HCT116 (cell line): ENCODE measurements at regions not wholly inside any gene's neighbourhood (a gene's known extent, or its start where the extent isn't known, plus 50 kb on each side); places are given as distances from the start of the nearest gene placed in this dataset.

ENCODE experiments used
- ATAC-seq: fragments of 200-7000 bp; cut with Tn5 transposase; 2 replicates; pipeline ENCODE4 v1.9.1; 2020; ENCODE audit warnings: mild to moderate bottlenecking, moderate library complexity
- BruUV-seq: library from RNA; stranded (reverse); fragments of 400-500 nt; replicated peaks from 2 replicates; lab custom pipeline; 2021; lab: Mats Ljungman, UMichigan
- CTCF ChIA-PET: fragments of 300-600 bp; sonication (Branson Sonifier 250); formaldehyde crosslinking; loops from one replicate; lab custom pipeline; 2021; ENCODE audit warnings: antibody characterized with exemption; lab: Charles Lee
- POLR2A ChIA-PET: fragments of 300-600, 350-600 bp; sonication (Branson Sonifier 250); formaldehyde crosslinking; loops from one replicate; lab custom pipeline; 2021; ENCODE audit warnings: antibody characterized with exemption; lab: Charles Lee
- RAD21 ChIA-PET, 2 experiments: fragments of 300-600 bp; sonication (Branson Sonifier 250); formaldehyde crosslinking; loops; one replicate each; lab custom pipeline; 2023; ENCODE audit warnings: low total read pairs in 2 of 2; ENCODE audit not compliant: uncharacterized antibody in 2 of 2, unreplicated experiment in 2 of 2, low non-redundant PET in 1 of 2; lab: Charles Lee
- DNase-seq: peaks from one replicate; pipeline ENCODE4 v3.0.0-alpha.2; 2010; ENCODE audit warnings: low read depth, low spot score
- H2AFZ ChIP-seq: fragments of 200-600 bp; shearing (Covaris generic), sonication (generic); 2 replicates; pipeline ENCODE4 v1.6.1; 2017; ENCODE audit warnings: low read depth, mixed run types, mixed read lengths, antibody characterized with exemption, low read length; ENCODE audit not compliant: poor library complexity, severe bottlenecking
- H3K27ac ChIP-seq: 2 replicates; pipeline ENCODE4 v1.5.1; 2012; ENCODE audit warnings: low read depth, low read length
- H3K27me3 ChIP-seq: fragments of 200-600 bp; sonication (generic); 2 replicates; pipeline ENCODE4 v1.6.1; 2016; ENCODE audit warnings: mixed run types, low read length, mixed read lengths; ENCODE audit not compliant: insufficient read depth
- H3K36me3 ChIP-seq, 2 experiments: fragments of 200-500 bp in 1 of 2; fragments of 200-600 bp in 1 of 2; sonication (Bioruptor generic) in 1 of 2; sonication (generic) in 1 of 2; 2 replicates each; pipeline versions ENCODE4 v1.5.1 to v1.6.1; 2014 to 2016; ENCODE audit warnings: low read length in 2 of 2, inconsistent platforms in 1 of 2, mixed read lengths in 1 of 2, mixed run types in 1 of 2; ENCODE audit not compliant: insufficient read depth in 2 of 2, control insufficient read depth in 1 of 2
- H3K4me1 ChIP-seq, 2 experiments: fragments of 200-600 bp in 1 of 2; sonication (generic) in 1 of 2; 2 replicates each; pipeline versions ENCODE4 v1.5.1 to v1.6.1; 2012 to 2017; ENCODE audit warnings: low read length in 2 of 2, inconsistent platforms in 1 of 2, mild to moderate bottlenecking in 1 of 2, mixed read lengths in 1 of 2, mixed run types in 1 of 2, moderate library complexity in 1 of 2; ENCODE audit not compliant: insufficient read depth in 2 of 2, control insufficient read depth in 1 of 2
- H3K4me2 ChIP-seq: fragments of 200-600 bp; sonication (generic); 2 replicates; pipeline ENCODE4 v1.6.1; 2017; ENCODE audit warnings: mixed run types, low read length, mixed read lengths
- H3K4me3 ChIP-seq, 2 experiments: fragments of 200-600 bp in 1 of 2; sonication (generic) in 1 of 2; replicated peaks in 1 of 2; 2 replicates each; pipeline ENCODE4 v1.5.1; 2011 to 2016; ENCODE audit warnings: low read length in 2 of 2, control low read depth in 1 of 2, low read depth in 1 of 2, mild to moderate bottlenecking in 1 of 2, mixed read lengths in 1 of 2, mixed run types in 1 of 2
- H3K79me2 ChIP-seq: fragments of 200-600 bp; sonication (generic); 2 replicates; pipeline ENCODE4 v1.6.1; 2017; ENCODE audit warnings: mild to moderate bottlenecking, mixed run types, low read length, moderate library complexity, mixed read lengths; ENCODE audit not compliant: insufficient read depth
- H3K9ac ChIP-seq: fragments of 200-600 bp; sonication (generic); 2 replicates; pipeline ENCODE4 v1.6.1; 2016; ENCODE audit warnings: low read length, mixed read lengths
- H3K9me2 ChIP-seq: fragments of 200-600 bp; sonication (generic), shearing (Covaris generic); 2 replicates; pipeline ENCODE4 v1.6.1; 2017; ENCODE audit warnings: mixed run types, mild to moderate bottlenecking, moderate library complexity; ENCODE audit not compliant: insufficient read depth
- H3K9me3 ChIP-seq, 2 experiments: fragments of 200-500 bp in 1 of 2; fragments of 200-600 bp in 1 of 2; sonication (Bioruptor generic) in 1 of 2; sonication (generic) in 1 of 2; 2 replicates each; pipeline ENCODE4 v1.6.1; 2014 to 2017; ENCODE audit warnings: low read length in 2 of 2, mixed read lengths in 2 of 2, inconsistent platforms in 1 of 2, low read depth in 1 of 2, mild to moderate bottlenecking in 1 of 2, mixed run types in 1 of 2, moderate library complexity in 1 of 2; ENCODE audit not compliant: control insufficient read depth in 1 of 2, insufficient read depth in 1 of 2
- H4K20me1 ChIP-seq: fragments of 200-600 bp; sonication (generic), shearing (Covaris generic); 2 replicates; pipeline ENCODE4 v1.6.1; 2017; ENCODE audit warnings: mixed run types, mild to moderate bottlenecking, moderate library complexity; ENCODE audit not compliant: insufficient read depth
- CBX3 ChIP-seq: IDR thresholded peaks from 2 replicates; pipeline ENCODE4 v1.6.1; 2012; ENCODE audit warnings: low read depth
- JUND ChIP-seq: IDR thresholded peaks from 2 replicates; pipeline ENCODE4 v1.6.1; 2012
- RAD21 ChIP-seq: IDR thresholded peaks from 2 replicates; pipeline ENCODE4 v1.6.1; 2012; ENCODE audit warnings: low read depth, mild to moderate bottlenecking
- SP1 ChIP-seq: IDR thresholded peaks from 2 replicates; pipeline ENCODE4 v1.6.1; 2012; ENCODE audit warnings: low read depth
- SRF ChIP-seq: IDR thresholded peaks from 2 replicates; pipeline ENCODE4 v1.6.1; 2012; ENCODE audit warnings: low read depth
- TCF7L2 ChIP-seq: IDR thresholded peaks from 2 replicates; pipeline ENCODE4 v1.7.0; 2011; ENCODE audit warnings: borderline replicate concordance, inconsistent platforms; ENCODE audit not compliant: insufficient read depth, insufficient read length; ENCODE audit errors: extremely low read depth
- intact Hi-C: fragments of 100-400 bp; cut with micrococcal nuclease; formaldehyde crosslinking; loops from 2 replicates; pipeline ENCODE4 v1.10.0; 2022
- TF ChIP-seq, protein P1 (sequence below), 3 experiments: fragments of 200-600 bp in 1 of 3; sonication (generic) in 1 of 3; IDR thresholded peaks in 2 of 3; conservative IDR thresholded peaks in 1 of 3; 2 replicates each; pipeline ENCODE4 v1.5.1; 2012 to 2017; ENCODE audit warnings: low read depth in 2 of 3, low read length in 2 of 3, antibody characterized with exemption in 1 of 3, borderline replicate concordance in 1 of 3, control low read depth in 1 of 3, mild to moderate bottlenecking in 1 of 3, mixed read lengths in 1 of 3, mixed run types in 1 of 3, moderate library complexity in 1 of 3; ENCODE audit not compliant: insufficient read depth in 1 of 3

DNA sequence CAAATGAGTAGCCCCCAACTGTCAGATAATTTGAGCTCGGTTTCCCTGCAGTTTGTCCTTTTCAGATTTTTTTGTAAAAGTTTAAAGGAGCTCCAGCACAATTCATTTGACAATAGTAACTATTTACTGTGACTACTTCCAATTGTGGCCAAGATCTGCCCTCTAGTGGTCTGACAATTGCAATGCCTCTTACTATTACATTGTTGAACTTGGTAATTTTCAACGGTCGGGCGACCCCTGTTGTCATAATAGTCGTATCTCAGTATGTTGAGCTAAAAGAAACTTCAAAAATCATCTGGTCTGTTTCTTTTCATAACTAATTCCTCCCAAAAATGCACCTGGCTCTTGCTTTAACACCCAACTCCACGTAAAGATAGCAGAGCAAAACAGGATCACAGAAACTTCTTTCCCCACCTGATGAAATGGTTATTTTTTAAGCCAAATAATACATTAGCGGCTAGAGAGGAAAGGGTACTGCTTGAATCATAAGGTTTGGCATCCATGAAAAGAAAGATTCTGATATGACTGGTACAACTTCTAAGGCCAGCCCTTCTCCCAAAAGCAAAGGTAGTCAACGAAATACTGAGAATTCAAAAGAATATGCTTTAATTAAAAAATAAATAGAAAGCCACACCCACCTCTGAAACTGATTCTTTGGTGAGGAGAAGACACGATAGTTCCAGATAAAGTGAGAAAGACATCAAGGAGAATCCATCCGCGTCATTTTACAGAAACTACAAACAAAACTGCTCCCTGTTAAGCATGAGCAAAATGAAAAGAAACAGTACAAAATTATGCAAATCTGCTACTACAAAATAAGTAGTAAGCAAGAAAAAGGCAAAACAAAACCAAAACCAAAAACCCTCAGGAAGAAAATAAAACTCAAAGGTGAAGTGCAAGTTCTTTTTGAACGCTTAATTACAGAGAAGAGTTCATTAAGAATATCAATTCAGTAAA, 76.9 kb upstream of the HTR4 start:
- POLR2A ChIA-PET, result interaction anchor here (1.5 kb wide), 1 partner anchor 383 kb away, joined by 3 read pairs; no protein-coding TSS in a partner anchor
- H3K4me3 ChIP-seq, result peak overlapping the region; percentile 16 to 45
- H3K4me2 ChIP-seq, result peak overlapping the region; percentile 71

More for the DNA sequence above, 76.9 kb upstream of the HTR4 start:
- no peaks in the 10 kb centered on the region for H3K36me3 ChIP-seq
- RAD21 ChIA-PET, result interaction anchor here (0.6 to 1.2 kb wide), 7 partner anchors 10 to 783 kb away, joined by 3 to 10 read pairs (median 6); no protein-coding TSS in a partner anchor
- H3K9me2 ChIP-seq, result no peaks in the 10 kb centered on the region
- ATAC-seq (peak; percentile 86), DNase-seq (peak; percentile 83)
- H3K4me1 ChIP-seq, result peaks cover 0 to 9% of the 10 kb centered on the region in 2 experiments; a peak in 2 of 4 replicates
- CTCF ChIA-PET, result interaction anchor here (0.6 to 7.8 kb wide), 94 partner anchors 9 to 883 kb away, joined by 3 to 198 read pairs (median 4); partner anchors contain the start of genes SH3TC2 and SPINK13
- H4K20me1 ChIP-seq, result no peaks in the 10 kb centered on the region
- TF ChIP-seq CBX3, result peak; percentile 66; the same call in 1 of the 2 replicates
- no peak for TF ChIP-seq TCF7L2
- TF ChIP-seq, protein P1, sequence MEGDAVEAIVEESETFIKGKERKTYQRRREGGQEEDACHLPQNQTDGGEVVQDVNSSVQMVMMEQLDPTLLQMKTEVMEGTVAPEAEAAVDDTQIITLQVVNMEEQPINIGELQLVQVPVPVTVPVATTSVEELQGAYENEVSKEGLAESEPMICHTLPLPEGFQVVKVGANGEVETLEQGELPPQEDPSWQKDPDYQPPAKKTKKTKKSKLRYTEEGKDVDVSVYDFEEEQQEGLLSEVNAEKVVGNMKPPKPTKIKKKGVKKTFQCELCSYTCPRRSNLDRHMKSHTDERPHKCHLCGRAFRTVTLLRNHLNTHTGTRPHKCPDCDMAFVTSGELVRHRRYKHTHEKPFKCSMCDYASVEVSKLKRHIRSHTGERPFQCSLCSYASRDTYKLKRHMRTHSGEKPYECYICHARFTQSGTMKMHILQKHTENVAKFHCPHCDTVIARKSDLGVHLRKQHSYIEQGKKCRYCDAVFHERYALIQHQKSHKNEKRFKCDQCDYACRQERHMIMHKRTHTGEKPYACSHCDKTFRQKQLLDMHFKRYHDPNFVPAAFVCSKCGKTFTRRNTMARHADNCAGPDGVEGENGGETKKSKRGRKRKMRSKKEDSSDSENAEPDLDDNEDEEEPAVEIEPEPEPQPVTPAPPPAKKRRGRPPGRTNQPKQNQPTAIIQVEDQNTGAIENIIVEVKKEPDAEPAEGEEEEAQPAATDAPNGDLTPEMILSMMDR (IDR thresholded peaks at IDR 0.05 in 2 of 3, conservative IDR thresholded peaks at IDR 0.05 in 1 of 3; ENCODE audit: borderline replicate concordance in 1 of 3, insufficient read depth in 1 of 3, low read depth in 2 of 3, low read length in 2 of 3), result peak; percentile 68 to 99 (median 95)
- 0 out of 2 replicates have a peak, but pooled peaks have one; percentile 38 for TF ChIP-seq SRF
- TF ChIP-seq SP1, result no peak
- TF ChIP-seq JUND, result 0 out of 2 replicates have a peak, but pooled peaks have one; percentile 5
- peak; percentile 97 for TF ChIP-seq RAD21
- H3K27ac ChIP-seq, result no peak overlapping the region
- no peak overlapping the region for H3K9ac ChIP-seq
- intact Hi-C loops, result loop anchor here (1.0 to 5.0 kb wide), 8 partner anchors 181 to 831 kb away; partner anchors contain the start of gene FBXO38
- no peaks in the 10 kb centered on the region for H3K79me2 ChIP-seq
- peaks cover 9% of the 10 kb centered on the region; the same call in 1 of the 2 replicates for H3K27me3 ChIP-seq
- H3K9me3 ChIP-seq, result no peaks in the 10 kb centered on the region
- no TSS peak for BruUV-seq
- H2AFZ ChIP-seq, result peak overlapping the region; percentile 95
